ENCODE measurements at regions not wholly inside any gene's neighbourhood (a gene's known extent, or its start where the extent isn't known, plus 50 kb on each side); places are given as distances from the start of the nearest gene placed in this dataset.

GRCh38 chr4:110682311-110682710 lies 59.4 kb upstream of the PITX2 start:
- no peak for TF ChIP-seq CTCF (IDR thresholded peaks at IDR 0.05; ENCODE audit: insufficient read depth, low read length, poor library complexity, severe bottlenecking)
- no peak for TF ChIP-seq EZH2phosphoT487 (conservative IDR thresholded peaks at IDR 0.05; ENCODE audit: low read length)
